ENCODE measurements at regions not wholly inside any gene's neighbourhood (a gene's known extent, or its start where the extent isn't known, plus 50 kb on each side); places are given as distances from the start of the nearest gene placed in this dataset.

GRCh38 chr6:19643713-19644112 is 193.5 kb upstream of the ID4 start:
- no peak for DNase-seq

- no peak for DNase-seq
These were observed 181.4 kb upstream of the ID4 start for GRCh38 chr6:19655744-19656143.

- DNase-seq: no peak
These were observed 176.9 kb upstream of the ID4 start for GRCh38 chr6:19660123-19660910.

GRCh38 chr6:19662911-19663310 is 174.3 kb upstream of the ID4 start:
- DNase-seq: no peak

GRCh38 chr6:19663479-19663878 is 173.7 kb upstream of the ID4 start:
- DNase-seq: no peak

- no peak for DNase-seq
These were observed 173.1 kb upstream of the ID4 start for GRCh38 chr6:19664050-19664449.

GRCh38 chr6:19664878-19665612 is 172.1 kb upstream of the ID4 start:
- no peak for DNase-seq

- DNase-seq: no peak
These were observed 171.6 kb upstream of the ID4 start for GRCh38 chr6:19665613-19665909.

GRCh38 chr6:19668710-19669109 is 168.5 kb upstream of the ID4 start:
- no peak for DNase-seq

GRCh38 chr6:19669206-19669605 is 168.0 kb upstream of the ID4 start:
- DNase-seq: no peak

GRCh38 chr6:19682859-19683258 is 154.3 kb upstream of the ID4 start:
- no peak for DNase-seq

GRCh38 chr6:19690325-19691075 is 146.7 kb upstream of the ID4 start:
- DNase-seq: no peak

- no peak for DNase-seq
These were observed 145.6 kb upstream of the ID4 start for GRCh38 chr6:19691465-19692167.

- no peak for DNase-seq
These were observed 144.5 kb upstream of the ID4 start for GRCh38 chr6:19692506-19693298.

GRCh38 chr6:19694697-19695096 is 142.5 kb upstream of the ID4 start:
- no peak for DNase-seq

- DNase-seq: no peak
These were observed 139.4 kb upstream of the ID4 start for GRCh38 chr6:19697744-19698290.

- DNase-seq: no peak
These were observed 137.2 kb upstream of the ID4 start for GRCh38 chr6:19699932-19700331.

GRCh38 chr6:19705606-19706005 is 131.6 kb upstream of the ID4 start:
- DNase-seq: no peak

GRCh38 chr6:19712012-19712688 is 125.0 kb upstream of the ID4 start:
- no peak for DNase-seq

GRCh38 chr6:19712998-19713397 is 124.2 kb upstream of the ID4 start:
- DNase-seq: no peak

GRCh38 chr6:19713411-19713810 is 123.8 kb upstream of the ID4 start:
- no peak for DNase-seq

GRCh38 chr6:19713984-19714383 is 123.2 kb upstream of the ID4 start:
- DNase-seq: no peak

Data from activated T-cell treated with anti-CD3 and anti-CD28 coated beads, Interleukin-2, amount 50 U/mL, for 48 hours (primary cell).